ENCODE measurements at regions not wholly inside any gene's neighbourhood (a gene's known extent, or its start where the extent isn't known, plus 50 kb on each side); places are given as distances from the start of the nearest gene placed in this dataset.
A peak's percentile ranks its signal among the peaks of the same experiment; 100 is the strongest.

DNA sequence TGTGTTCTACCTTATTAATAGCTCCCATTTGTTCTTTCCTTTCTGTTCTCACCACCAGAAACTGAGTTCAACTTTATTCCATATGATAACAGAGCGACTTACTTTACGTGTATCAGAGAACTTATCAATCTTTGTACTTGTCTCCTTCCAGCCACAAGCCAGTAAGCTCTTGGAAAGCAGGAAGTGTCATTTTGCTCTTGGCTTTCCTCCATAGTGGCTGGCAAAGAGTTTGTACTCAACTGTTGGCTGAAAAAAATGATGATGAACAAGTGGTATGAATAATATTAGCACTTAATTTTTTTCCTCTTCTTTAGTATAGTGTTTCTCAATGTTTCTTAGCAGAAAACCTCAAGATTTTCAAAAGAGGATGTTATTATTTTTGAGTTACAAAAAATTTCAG lies 182.4 kb upstream of the TOM1L1 start:
- no TSS peak for BruUV-seq (replicated peaks)
- H3K4me3 Mint-ChIP-seq (ENCODE audit: unreplicated experiment) = no peak overlapping the region
- no peaks in the 10 kb centered on the region for H3K27me3 Mint-ChIP-seq (ENCODE audit: insufficient read depth, unreplicated experiment)
- ChIA-PET CTCF (no interaction called here), POLR2A (interaction anchor here (0.6 kb wide), 1 partner anchor 10 kb away, joined by 3 read pairs; no protein-coding TSS in a partner anchor)
- intact Hi-C loops (cut with micrococcal nuclease) = no loop called here
- H3K36me3 Mint-ChIP-seq (ENCODE audit: insufficient read depth, unreplicated experiment) = peaks cover 5% of the 10 kb centered on the region
- H3K27ac Mint-ChIP-seq (ENCODE audit: low read depth, unreplicated experiment) = no peak overlapping the region
- no peaks in the 10 kb centered on the region for H3K9me3 Mint-ChIP-seq (ENCODE audit: unreplicated experiment)
- no peak for DNase-seq (ENCODE audit: unreplicated experiment)
- TF ChIP-seq, protein P1, sequence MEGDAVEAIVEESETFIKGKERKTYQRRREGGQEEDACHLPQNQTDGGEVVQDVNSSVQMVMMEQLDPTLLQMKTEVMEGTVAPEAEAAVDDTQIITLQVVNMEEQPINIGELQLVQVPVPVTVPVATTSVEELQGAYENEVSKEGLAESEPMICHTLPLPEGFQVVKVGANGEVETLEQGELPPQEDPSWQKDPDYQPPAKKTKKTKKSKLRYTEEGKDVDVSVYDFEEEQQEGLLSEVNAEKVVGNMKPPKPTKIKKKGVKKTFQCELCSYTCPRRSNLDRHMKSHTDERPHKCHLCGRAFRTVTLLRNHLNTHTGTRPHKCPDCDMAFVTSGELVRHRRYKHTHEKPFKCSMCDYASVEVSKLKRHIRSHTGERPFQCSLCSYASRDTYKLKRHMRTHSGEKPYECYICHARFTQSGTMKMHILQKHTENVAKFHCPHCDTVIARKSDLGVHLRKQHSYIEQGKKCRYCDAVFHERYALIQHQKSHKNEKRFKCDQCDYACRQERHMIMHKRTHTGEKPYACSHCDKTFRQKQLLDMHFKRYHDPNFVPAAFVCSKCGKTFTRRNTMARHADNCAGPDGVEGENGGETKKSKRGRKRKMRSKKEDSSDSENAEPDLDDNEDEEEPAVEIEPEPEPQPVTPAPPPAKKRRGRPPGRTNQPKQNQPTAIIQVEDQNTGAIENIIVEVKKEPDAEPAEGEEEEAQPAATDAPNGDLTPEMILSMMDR (IDR thresholded peaks at IDR 0.05; ENCODE audit: unreplicated experiment) = no peak
- no peaks in the 10 kb centered on the region for H3K4me1 Mint-ChIP-seq (ENCODE audit: insufficient read depth, unreplicated experiment)

DNA sequence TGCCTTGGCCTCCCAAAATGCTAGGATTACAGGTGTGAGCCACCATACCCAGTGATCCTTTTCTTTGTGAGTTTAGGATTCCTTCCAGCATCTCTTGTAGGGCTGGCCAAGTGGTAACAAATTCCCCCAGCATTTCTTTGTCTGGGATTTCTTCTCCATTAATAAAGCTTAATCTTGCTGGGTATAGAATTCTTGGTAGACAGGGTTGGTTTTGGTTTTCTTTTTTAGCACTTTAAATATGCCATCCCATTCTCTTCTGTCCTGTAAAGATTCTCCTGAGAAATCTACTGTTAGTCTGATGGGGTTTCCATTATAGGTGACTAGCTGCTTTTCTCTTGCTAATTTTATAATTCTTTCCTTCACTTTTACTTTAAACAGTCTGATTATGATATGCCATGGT lies 173.0 kb upstream of the TOM1L1 start:
- Mint-ChIP-seq H3K9me3 (ENCODE audit: unreplicated experiment) (peaks cover 11% of the 10 kb centered on the region), H3K4me3 (ENCODE audit: unreplicated experiment) (no peak overlapping the region), H3K27ac (ENCODE audit: low read depth, unreplicated experiment) (no peak overlapping the region), H3K27me3 (ENCODE audit: insufficient read depth, unreplicated experiment) (no peaks in the 10 kb centered on the region), H3K4me1 (ENCODE audit: insufficient read depth, unreplicated experiment) (no peaks in the 10 kb centered on the region), H3K36me3 (ENCODE audit: insufficient read depth, unreplicated experiment) (no peaks in the 10 kb centered on the region)
- POLR2A ChIA-PET = interaction anchor here (1.0 kb wide), 1 partner anchor 40 kb away, joined by 3 read pairs; no protein-coding TSS in a partner anchor
- CTCF ChIA-PET = interaction anchor here (0.5 kb wide), 1 partner anchor 38 kb away, joined by 3 read pairs; no protein-coding TSS in a partner anchor
- DNase-seq (ENCODE audit: unreplicated experiment) = no peak
- TF ChIP-seq, protein P1 (IDR thresholded peaks at IDR 0.05; ENCODE audit: unreplicated experiment) = no peak
- intact Hi-C loops (cut with micrococcal nuclease) = no loop called here
- BruUV-seq (replicated peaks) = no TSS peak

DNA sequence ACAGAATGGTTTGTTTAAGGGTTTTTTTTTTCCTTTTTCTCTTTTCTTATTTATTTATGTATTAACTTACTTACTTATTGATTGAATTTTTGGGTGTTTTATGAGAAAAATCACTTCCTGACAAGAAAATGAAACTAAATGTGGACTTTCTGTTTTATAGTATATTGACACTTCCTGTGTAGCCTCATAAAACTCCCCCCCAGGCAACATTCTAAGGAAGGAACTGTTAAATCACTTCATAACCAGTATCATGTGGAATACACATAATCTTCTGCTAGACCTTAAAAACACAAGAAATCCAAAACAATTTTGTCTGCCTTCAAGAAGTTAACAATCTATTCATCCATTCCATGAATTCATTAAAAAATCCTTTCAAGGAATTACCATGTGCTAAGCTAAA lies 164.1 kb upstream of the TOM1L1 start:
- Mint-ChIP-seq H3K4me3 (ENCODE audit: unreplicated experiment) (peak overlapping the region; percentile 17), H3K9me3 (ENCODE audit: unreplicated experiment) (no peaks in the 10 kb centered on the region), H3K27me3 (ENCODE audit: insufficient read depth, unreplicated experiment) (no peaks in the 10 kb centered on the region), H3K27ac (ENCODE audit: low read depth, unreplicated experiment) (no peak overlapping the region), H3K36me3 (ENCODE audit: insufficient read depth, unreplicated experiment) (no peaks in the 10 kb centered on the region), H3K4me1 (ENCODE audit: insufficient read depth, unreplicated experiment) (no peaks in the 10 kb centered on the region)
- CTCF ChIA-PET = no interaction called here
- DNase-seq (ENCODE audit: unreplicated experiment) = no peak
- TF ChIP-seq, protein P1 (IDR thresholded peaks at IDR 0.05; ENCODE audit: unreplicated experiment) = no peak
- intact Hi-C loops (cut with micrococcal nuclease) = no loop called here
- BruUV-seq (replicated peaks) = no TSS peak
- POLR2A ChIA-PET = no interaction called here

DNA sequence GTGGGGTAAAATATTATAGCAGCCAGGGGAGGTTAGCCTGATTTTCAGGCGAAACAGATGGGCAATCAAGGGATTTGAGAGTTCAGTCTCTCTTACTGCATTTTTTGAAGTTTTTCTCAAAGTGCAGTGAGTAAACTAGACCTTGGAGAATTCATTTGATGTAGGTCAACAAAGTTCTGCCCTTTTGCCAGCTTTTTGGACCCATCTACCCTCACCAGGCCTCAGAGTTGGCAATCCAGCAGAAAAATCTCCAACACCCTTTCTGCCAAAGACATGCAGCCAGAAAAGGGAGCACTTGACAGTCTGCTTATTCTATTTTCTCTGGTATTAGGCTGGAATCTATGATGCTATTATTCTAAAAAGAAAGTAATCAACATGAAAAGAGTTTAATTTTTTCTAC lies 162.2 kb upstream of the TOM1L1 start:
- Mint-ChIP-seq H3K9me3 (ENCODE audit: unreplicated experiment) (no peaks in the 10 kb centered on the region), H3K4me1 (ENCODE audit: insufficient read depth, unreplicated experiment) (no peaks in the 10 kb centered on the region), H3K27ac (ENCODE audit: low read depth, unreplicated experiment) (no peak overlapping the region), H3K4me3 (ENCODE audit: unreplicated experiment) (no peak overlapping the region), H3K36me3 (ENCODE audit: insufficient read depth, unreplicated experiment) (no peaks in the 10 kb centered on the region), H3K27me3 (ENCODE audit: insufficient read depth, unreplicated experiment) (no peaks in the 10 kb centered on the region)
- intact Hi-C loops (cut with micrococcal nuclease) = no loop called here
- DNase-seq (ENCODE audit: unreplicated experiment) = no peak
- no TSS peak for BruUV-seq (replicated peaks)
- TF ChIP-seq, protein P1 (IDR thresholded peaks at IDR 0.05; ENCODE audit: unreplicated experiment) = no peak
- POLR2A ChIA-PET = no interaction called here
- CTCF ChIA-PET = interaction anchor here (0.8 kb wide), 1 partner anchor 153 kb away, joined by 3 read pairs; no protein-coding TSS in a partner anchor

Measured in MCF 10A (cell line).